ENCODE measurements at regions not wholly inside any gene's neighbourhood (a gene's known extent, or its start where the extent isn't known, plus 50 kb on each side); places are given as distances from the start of the nearest gene placed in this dataset.

GRCh38 chr6:155847711-155848110, 392.1 kb upstream of the NOX3 start:
- no peak for TF ChIP-seq CTCF (IDR thresholded peaks at IDR 0.05; ENCODE audit: insufficient read depth, low read length)
- TF ChIP-seq GABPA (IDR thresholded peaks at IDR 0.05; ENCODE audit: low read depth): no peak
- no peak for TF ChIP-seq POLR2AphosphoS5 (IDR thresholded peaks at IDR 0.05; ENCODE audit: low read depth)
- no peak for TF ChIP-seq SPI1 (IDR thresholded peaks at IDR 0.05; ENCODE audit: borderline replicate concordance, low read depth)
- no peak for TF ChIP-seq REST (IDR thresholded peaks at IDR 0.05; ENCODE audit: insufficient replicate concordance, low read depth)
